Osteocyte (in vitro differentiated cells): ENCODE measurements at regions not wholly inside any gene's neighbourhood (a gene's known extent, or its start where the extent isn't known, plus 50 kb on each side); places are given as distances from the start of the nearest gene placed in this dataset.
"Not testable (repeated sequence)": the region's sequence is repeated elsewhere in the genome, so short reads cannot be mapped to it uniquely, and the experiment has no call there.

Experiments used
- DNase-seq: peaks from one replicate; pipeline ENCODE4 v3.0.0; 2021; ENCODE audit warnings: mixed read lengths; ENCODE audit not compliant: unreplicated experiment; ENCODE audit errors: extremely low spot score
- H3K27ac Mint-ChIP-seq: one replicate; pipeline ENCODE4 v1.8.0; 2021; ENCODE audit warnings: mild to moderate bottlenecking, mixed read lengths; ENCODE audit not compliant: unreplicated experiment
- H3K27me3 Mint-ChIP-seq: one replicate; pipeline ENCODE4 v1.8.0; 2021; ENCODE audit warnings: mixed read lengths; ENCODE audit not compliant: unreplicated experiment
- H3K36me3 Mint-ChIP-seq: one replicate; pipeline ENCODE4 v1.8.0; 2021; ENCODE audit warnings: mixed read lengths; ENCODE audit not compliant: unreplicated experiment
- H3K4me1 Mint-ChIP-seq: one replicate; pipeline ENCODE4 v1.8.0; 2021; ENCODE audit warnings: mixed read lengths; ENCODE audit not compliant: unreplicated experiment
- H3K4me3 Mint-ChIP-seq: one replicate; pipeline ENCODE4 v1.8.0; 2021; ENCODE audit warnings: mild to moderate bottlenecking, moderate library complexity, mixed read lengths; ENCODE audit not compliant: unreplicated experiment
- H3K9me3 Mint-ChIP-seq: one replicate; pipeline ENCODE4 v1.8.0; 2021; ENCODE audit warnings: mixed read lengths; ENCODE audit not compliant: unreplicated experiment
- CTCF ChIP-seq: fragments of 200-600 bp; sonication (generic); IDR thresholded peaks from 2 replicates; pipeline ENCODE4 v1.5.0; 2021; ENCODE audit warnings: antibody characterized with exemption, mild to moderate bottlenecking, moderate library complexity

GRCh38 chr1:14421295-14421976, 177.0 kb upstream of the KAZN start:
- Mint-ChIP-seq H3K9me3 (no peaks in the 10 kb centered on the region), H3K36me3 (no peaks in the 10 kb centered on the region), H3K27me3 (no peaks in the 10 kb centered on the region), H3K4me1 (no peaks in the 10 kb centered on the region), H3K4me3 (no peak overlapping the region), H3K27ac (no peak overlapping the region)
- no peak for DNase-seq
- TF ChIP-seq CTCF, result no peak

- H3K27ac Mint-ChIP-seq, result no peak overlapping the region
- H3K4me3 Mint-ChIP-seq, result no peak overlapping the region
- H3K4me1 Mint-ChIP-seq, result no peaks in the 10 kb centered on the region
- no peaks in the 10 kb centered on the region for H3K27me3 Mint-ChIP-seq
- no peaks in the 10 kb centered on the region for H3K36me3 Mint-ChIP-seq
- H3K9me3 Mint-ChIP-seq, result no peaks in the 10 kb centered on the region
- no peak for DNase-seq
- no peak for TF ChIP-seq CTCF
Observed at GRCh38 chr1:14421977-14422609, 176.4 kb upstream of the KAZN start.

DNA sequence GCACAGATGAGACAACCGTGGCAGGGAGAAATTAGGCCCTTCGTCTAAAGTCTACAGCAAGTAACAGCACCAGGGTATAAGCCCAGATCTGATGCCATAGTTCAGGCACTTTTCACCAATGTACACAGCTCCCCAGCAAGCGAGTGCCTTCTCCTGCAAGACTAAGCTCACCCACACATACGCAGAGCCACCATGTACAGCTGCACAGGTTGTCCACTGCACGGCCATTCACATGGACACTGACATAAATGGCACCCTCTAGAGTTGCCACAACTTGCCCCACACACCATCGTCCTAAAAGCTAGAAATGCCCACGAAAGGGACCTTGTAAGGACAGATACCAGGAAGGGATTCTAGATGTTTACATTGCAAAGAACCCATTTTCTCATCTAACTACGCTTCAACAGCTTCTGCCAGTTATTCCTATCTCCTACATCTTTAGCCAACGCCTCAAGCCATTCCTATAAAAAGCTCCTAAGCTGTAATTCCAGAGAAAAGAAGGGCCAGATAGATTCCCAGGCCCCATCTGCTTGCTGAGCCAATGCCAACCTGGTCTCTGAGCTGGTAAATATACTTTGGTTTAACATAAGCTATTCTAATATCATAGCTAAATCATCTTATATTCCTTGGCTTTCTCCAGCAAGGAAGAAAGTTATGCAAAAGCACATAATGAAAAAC, 174.0 kb upstream of the KAZN start:
- no peaks in the 10 kb centered on the region for H3K4me1 Mint-ChIP-seq
- no peak for TF ChIP-seq CTCF
- peaks cover 4% of the 10 kb centered on the region for H3K9me3 Mint-ChIP-seq
- H3K36me3 Mint-ChIP-seq, result no peaks in the 10 kb centered on the region
- H3K27me3 Mint-ChIP-seq, result no peaks in the 10 kb centered on the region
- H3K27ac Mint-ChIP-seq, result no peak overlapping the region
- DNase-seq, result no peak
- H3K4me3 Mint-ChIP-seq, result no peak overlapping the region

GRCh38 chr1:14426854-14427253, 171.6 kb upstream of the KAZN start:
- Mint-ChIP-seq H3K4me1 (no peaks in the 10 kb centered on the region), H3K4me3 (no peak overlapping the region), H3K27me3 (no peaks in the 10 kb centered on the region), H3K9me3 (peaks cover 8% of the 10 kb centered on the region), H3K36me3 (no peaks in the 10 kb centered on the region), H3K27ac (no peak overlapping the region)
- no peak for TF ChIP-seq CTCF
- no peak for DNase-seq

GRCh38 chr1:14429577-14429976, 168.9 kb upstream of the KAZN start:
- Mint-ChIP-seq H3K4me3 (no peak overlapping the region), H3K36me3 (no peaks in the 10 kb centered on the region), H3K9me3 (peaks cover 15% of the 10 kb centered on the region), H3K27ac (no peak overlapping the region), H3K27me3 (no peaks in the 10 kb centered on the region), H3K4me1 (no peaks in the 10 kb centered on the region)
- DNase-seq, result no peak
- no peak for TF ChIP-seq CTCF

DNA sequence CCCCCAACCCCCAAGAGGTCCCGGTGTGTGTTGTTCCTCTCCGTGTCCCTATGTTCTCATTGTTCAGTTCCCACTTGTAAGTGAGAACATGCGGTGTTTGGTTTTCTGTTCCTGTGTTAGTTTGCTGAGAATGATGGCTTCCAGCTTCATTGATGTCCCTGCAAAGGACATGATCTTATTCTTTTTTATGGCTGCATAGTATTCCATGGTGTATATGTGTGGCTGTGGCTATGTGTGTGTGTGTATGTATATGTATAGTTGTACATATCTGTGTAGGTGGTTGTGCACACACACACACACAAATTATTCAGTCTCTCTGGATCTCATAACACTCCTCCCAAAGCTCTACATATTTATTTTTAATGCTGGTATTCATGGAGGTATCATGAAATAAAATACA, 165.8 kb upstream of the KAZN start:
- H3K4me1 Mint-ChIP-seq, DNase-seq, H3K36me3 Mint-ChIP-seq, H3K4me3 Mint-ChIP-seq, H3K27ac Mint-ChIP-seq, H3K27me3 Mint-ChIP-seq: not testable (repeated sequence)
- H3K9me3 Mint-ChIP-seq, result peaks cover 14% of the 10 kb centered on the region
